Stimulated activated memory B cell treated with anti-CD40 and anti-IgM and Interleukin-4, amounts not matched to agents 10 μg/mL and 1 μg/mL and 100 μg/mL, for 72 hours (primary cell): ENCODE measurements at regions not wholly inside any gene's neighbourhood (a gene's known extent, or its start where the extent isn't known, plus 50 kb on each side); places are given as distances from the start of the nearest gene placed in this dataset.
"Not testable (repeated sequence)": the region's sequence is repeated elsewhere in the genome, so short reads cannot be mapped to it uniquely, and the experiment has no call there.

Experiments
- ATAC-seq: fragments of 150-1000 bp; cut with Tn5 transposase; 2 replicates; pipeline ENCODE4 v1.10.0; 2021
- H3K27ac Mint-ChIP-seq: one replicate; pipeline ENCODE4 v1.8.0; 2022; ENCODE audit warnings: mild to moderate bottlenecking, mixed read lengths
- H3K27me3 Mint-ChIP-seq: one replicate; pipeline ENCODE4 v1.8.0; 2022; ENCODE audit warnings: mixed read lengths
- H3K36me3 Mint-ChIP-seq: one replicate; pipeline ENCODE4 v1.8.0; 2022; ENCODE audit warnings: mixed read lengths
- H3K4me1 Mint-ChIP-seq: one replicate; pipeline ENCODE4 v1.8.0; 2022; ENCODE audit warnings: mixed read lengths
- H3K4me3 Mint-ChIP-seq: one replicate; pipeline ENCODE4 v1.8.0; 2022; ENCODE audit warnings: mild to moderate bottlenecking, moderate library complexity, mixed read lengths
- H3K9me3 Mint-ChIP-seq: one replicate; pipeline ENCODE4 v1.8.0; 2022; ENCODE audit warnings: mixed read lengths

DNA sequence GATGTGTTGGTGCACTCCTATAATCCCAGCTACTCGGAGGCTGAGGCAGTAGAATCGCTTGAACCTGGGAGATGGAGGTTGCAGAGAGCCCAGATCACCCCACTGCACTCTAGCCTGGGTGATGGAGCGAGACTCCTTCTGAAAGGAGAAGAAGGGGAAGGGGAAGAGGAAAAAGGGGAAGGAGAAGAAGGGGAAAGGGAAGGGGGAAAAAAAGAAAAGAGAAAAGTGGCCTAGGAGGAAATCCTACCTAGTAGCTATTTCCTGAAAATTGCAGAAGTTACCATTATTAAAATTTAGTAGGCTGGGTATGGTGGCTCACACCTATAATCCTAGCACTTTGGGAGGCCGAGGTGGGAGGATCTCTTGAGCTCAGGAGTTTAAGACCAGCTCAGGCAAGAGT, 67.4 kb downstream of the ARRDC3 start:
- Mint-ChIP-seq H3K4me3 (no peak overlapping the region), H3K9me3 (no peaks in the 10 kb centered on the region), H3K27me3 (no peaks in the 10 kb centered on the region), H3K27ac (peak overlapping the region; percentile 61), H3K4me1 (peaks cover 52% of the 10 kb centered on the region), H3K36me3 (no peaks in the 10 kb centered on the region)
- no peak for ATAC-seq

DNA sequence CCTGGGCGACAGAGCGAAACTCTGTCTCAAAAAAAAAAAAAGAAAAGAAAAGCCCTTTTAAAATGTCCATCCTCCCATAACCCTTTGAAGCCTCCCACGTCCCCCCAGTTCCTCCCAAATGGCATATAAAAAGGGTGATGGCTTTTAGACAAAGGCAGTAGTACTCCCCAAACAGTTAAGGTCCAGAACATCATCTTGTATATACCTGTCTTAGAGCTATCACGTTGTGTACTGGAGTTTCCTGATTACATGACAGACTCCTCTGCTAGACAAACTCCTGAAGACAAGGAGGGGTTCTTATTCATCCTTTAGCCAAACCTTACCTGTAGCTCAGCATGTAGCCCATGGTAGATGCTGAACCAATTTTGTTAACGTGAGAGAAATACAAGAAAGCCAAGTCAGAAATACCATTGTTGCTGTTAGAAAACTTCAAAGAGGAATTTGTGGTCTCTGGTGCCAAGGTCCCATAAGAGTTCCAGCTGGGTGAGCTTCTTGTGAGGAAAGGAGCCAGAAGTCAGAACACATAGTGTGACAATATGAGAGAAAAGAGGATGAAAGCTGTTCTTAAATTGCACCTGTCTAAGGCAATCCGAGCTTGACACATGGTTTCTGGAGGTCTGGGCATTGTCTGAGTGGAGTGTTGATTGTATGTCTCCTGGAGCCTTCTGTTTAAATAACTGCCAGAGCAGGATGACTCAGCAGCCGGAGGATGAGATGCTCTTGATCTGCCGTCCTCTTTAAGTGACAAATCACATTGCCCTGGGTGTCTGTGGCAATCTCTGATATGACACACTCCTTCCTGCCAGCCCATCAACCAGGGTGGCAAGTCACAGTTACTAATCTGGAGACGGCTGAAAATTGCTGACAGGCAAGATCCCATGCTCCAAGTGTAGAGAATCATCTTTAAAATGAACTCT, 69.1 kb downstream of the ARRDC3 start:
- ATAC-seq: peak; percentile 76
- Mint-ChIP-seq H3K36me3 (no peaks in the 10 kb centered on the region), H3K27ac (peak overlapping the region; percentile 61), H3K9me3 (no peaks in the 10 kb centered on the region), H3K4me3 (peak overlapping the region; percentile 11), H3K27me3 (no peaks in the 10 kb centered on the region), H3K4me1 (peaks cover 54% of the 10 kb centered on the region)

DNA sequence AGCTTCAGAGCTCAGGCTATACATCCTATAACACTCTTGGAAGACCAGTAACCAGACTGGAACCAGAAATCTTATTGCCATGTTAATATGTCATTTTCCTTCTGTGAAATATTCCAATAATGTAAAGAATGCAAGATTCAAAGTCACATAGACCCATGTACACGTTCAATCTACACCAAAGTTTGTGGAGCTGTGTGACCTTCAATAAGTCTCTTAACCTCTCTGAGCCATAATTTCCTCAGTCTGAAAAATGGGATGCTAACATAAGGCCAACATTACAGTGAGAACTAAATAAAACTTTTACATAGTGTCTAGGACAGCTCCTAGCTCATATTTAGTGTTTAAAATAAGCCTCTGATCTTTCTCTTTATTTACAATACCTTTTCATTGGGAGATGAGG, 70.4 kb downstream of the ARRDC3 start:
- no peaks in the 10 kb centered on the region for H3K27me3 Mint-ChIP-seq
- no peaks in the 10 kb centered on the region for H3K9me3 Mint-ChIP-seq
- no peaks in the 10 kb centered on the region for H3K36me3 Mint-ChIP-seq
- peak overlapping the region; percentile 61 for H3K27ac Mint-ChIP-seq
- H3K4me1 Mint-ChIP-seq: peaks cover 54% of the 10 kb centered on the region
- no peak for ATAC-seq
- no peak overlapping the region for H3K4me3 Mint-ChIP-seq

DNA sequence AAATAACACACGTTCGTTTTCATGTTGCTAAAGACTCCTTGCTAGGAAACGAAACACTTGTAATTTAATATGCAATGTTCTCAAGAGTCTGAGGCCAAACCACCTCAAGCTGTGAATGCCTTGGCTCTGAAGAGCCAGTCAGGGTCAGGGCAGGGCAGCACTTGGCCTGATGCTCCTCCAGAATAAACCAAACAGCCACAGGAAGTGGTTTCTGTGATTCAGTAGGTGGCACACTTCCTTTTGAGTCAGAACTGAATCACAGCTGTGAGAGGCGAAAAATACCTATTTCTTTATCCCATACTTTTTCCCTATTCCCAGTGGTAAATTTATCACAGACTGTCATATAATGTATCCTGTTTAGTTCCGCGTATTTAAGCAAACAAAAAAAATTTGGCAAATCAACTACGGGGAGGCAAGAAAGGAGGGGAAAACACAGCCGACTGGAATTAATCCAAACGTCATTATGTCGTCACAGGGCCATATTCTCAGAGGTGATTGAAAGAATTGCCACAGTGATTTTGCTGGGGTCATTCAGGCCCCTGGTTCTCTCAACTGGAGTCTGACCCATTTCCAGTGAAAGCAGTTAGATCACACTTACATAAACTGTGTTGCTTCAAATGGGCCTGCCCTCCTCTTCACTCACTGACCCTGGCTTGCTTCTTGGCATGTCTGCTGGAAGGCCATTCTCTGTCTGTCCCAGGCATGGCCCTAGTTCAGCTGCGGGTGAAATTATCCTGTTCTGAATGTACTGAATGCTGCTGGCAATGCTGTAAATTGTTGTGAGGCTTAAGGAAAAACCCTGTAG, 71.2 kb downstream of the ARRDC3 start:
- peak overlapping the region; percentile 19 for H3K27ac Mint-ChIP-seq
- no peak overlapping the region for H3K4me3 Mint-ChIP-seq
- H3K36me3 Mint-ChIP-seq: no peaks in the 10 kb centered on the region
- H3K4me1 Mint-ChIP-seq: peaks cover 54% of the 10 kb centered on the region
- no peaks in the 10 kb centered on the region for H3K27me3 Mint-ChIP-seq
- no peaks in the 10 kb centered on the region for H3K9me3 Mint-ChIP-seq
- peak; percentile 96 for ATAC-seq

DNA sequence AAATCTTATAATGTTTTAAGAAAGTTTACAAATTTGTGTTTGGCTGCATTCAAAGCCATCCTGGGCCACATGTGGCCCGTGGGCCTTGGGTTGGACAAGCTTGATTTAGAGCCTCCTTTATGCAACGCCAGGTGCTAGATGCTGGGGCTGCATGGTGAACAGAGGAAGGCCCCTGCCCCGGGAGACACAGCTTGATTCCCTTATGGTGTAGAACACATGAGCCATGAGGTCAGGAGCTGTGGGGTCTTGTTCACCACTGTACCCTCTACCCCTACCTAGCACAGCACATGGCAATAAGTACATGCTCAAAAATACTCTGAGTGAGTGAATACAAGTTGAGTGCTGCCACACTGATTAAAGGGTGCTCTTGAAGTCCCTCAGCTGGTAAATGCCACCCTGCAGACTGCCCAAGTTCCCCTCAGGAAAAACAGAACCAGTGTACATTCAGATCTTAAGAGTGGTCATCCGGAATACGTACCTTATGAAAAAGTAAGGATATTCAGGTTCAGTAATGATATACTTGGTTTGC, 71.9 kb downstream of the ARRDC3 start:
- no peaks in the 10 kb centered on the region for H3K9me3 Mint-ChIP-seq
- H3K27me3 Mint-ChIP-seq: no peaks in the 10 kb centered on the region
- H3K4me1 Mint-ChIP-seq: peaks cover 54% of the 10 kb centered on the region
- H3K27ac Mint-ChIP-seq: peak overlapping the region; percentile 19
- no peak overlapping the region for H3K4me3 Mint-ChIP-seq
- no peaks in the 10 kb centered on the region for H3K36me3 Mint-ChIP-seq
- no peak for ATAC-seq

DNA sequence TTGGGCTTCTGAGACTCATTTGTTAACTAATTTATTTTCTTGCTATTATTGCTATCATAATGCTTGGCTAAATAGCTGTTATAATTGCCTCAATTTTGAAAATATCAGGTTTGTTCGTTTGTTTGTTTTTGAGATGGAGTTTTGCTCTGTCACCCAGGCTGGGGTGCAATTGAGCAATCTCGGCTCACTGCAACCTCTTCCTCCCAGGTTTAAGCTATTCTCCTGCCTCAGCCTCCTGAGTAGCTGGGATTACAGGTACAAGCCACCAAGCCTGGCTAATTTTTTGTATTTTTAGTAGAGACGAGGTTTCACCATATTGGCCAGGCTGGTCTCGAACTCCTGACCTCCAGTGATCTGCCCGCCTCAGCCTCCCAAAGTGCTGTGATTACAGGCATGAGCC, 75.0 kb downstream of the ARRDC3 start:
- ATAC-seq, H3K36me3 Mint-ChIP-seq, H3K9me3 Mint-ChIP-seq, H3K27me3 Mint-ChIP-seq, H3K27ac Mint-ChIP-seq, H3K4me3 Mint-ChIP-seq: not testable (repeated sequence)
- H3K4me1 Mint-ChIP-seq: peaks cover 26% of the 10 kb centered on the region

DNA sequence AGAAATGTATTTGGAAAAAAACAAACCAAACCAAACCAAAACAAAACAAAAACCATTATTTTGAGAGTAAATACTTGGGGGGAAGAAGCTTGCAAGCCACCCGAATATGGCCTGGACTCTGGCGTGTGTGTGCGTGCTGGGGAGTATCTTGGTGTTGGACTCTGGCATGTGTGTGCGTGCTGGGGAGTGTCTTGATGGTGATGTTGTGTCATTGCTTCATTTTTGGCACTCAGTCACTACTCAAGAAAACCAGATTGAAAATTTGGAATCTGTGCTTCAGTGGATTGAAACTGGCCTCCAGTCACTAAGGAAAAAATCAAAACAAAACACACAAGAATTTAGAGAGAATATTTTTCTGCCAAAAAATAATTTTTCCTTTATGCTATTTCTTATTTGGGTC, 76.1 kb downstream of the ARRDC3 start:
- Mint-ChIP-seq H3K27ac (no peak overlapping the region), H3K4me3 (no peak overlapping the region), H3K9me3 (no peaks in the 10 kb centered on the region), H3K4me1 (peaks cover 15% of the 10 kb centered on the region), H3K27me3 (no peaks in the 10 kb centered on the region), H3K36me3 (no peaks in the 10 kb centered on the region)
- ATAC-seq: no peak

DNA sequence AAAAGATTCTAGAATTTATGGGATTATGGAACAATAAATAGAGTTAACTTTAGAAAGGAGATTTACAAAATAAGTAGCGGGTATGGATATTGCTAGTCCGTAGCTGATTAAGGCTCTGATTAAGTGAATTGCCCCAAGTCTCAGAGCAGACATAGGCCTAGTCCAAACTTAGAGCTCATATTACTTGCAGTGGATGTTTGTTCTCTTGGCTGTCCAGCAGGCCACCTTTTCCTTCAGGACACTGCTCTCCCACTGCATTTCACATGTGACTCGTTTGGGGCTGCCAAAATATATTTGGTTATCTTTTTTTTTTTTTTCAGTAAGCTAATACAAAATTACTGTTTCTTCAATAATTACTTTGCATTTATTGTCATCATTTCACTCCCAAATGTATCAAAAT, 76.6 kb downstream of the ARRDC3 start:
- Mint-ChIP-seq H3K9me3 (no peaks in the 10 kb centered on the region), H3K27ac (no peak overlapping the region), H3K27me3 (no peaks in the 10 kb centered on the region), H3K36me3 (no peaks in the 10 kb centered on the region), H3K4me1 (peaks cover 10% of the 10 kb centered on the region), H3K4me3 (no peak overlapping the region)
- ATAC-seq: no peak

DNA sequence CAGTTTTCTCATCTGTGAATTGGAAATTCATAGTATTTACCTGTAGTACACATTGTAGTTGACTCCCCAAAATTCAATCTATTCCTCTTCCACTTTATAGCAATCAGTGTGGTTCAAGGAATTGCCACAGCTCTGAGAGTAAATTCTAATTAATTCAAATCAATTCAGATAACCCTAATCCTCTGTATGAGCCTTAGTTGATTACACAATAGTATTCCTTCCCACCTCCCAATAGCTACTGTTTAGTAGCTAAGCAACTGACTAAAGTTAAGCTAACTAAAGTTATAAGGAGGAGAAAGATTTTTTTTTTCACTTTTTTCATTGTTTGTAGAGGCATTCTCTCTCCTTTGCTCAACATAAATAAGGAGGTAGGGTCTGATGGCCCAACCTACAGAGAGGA, 77.5 kb downstream of the ARRDC3 start:
- ATAC-seq: no peak
- Mint-ChIP-seq H3K27ac (no peak overlapping the region), H3K9me3 (no peaks in the 10 kb centered on the region), H3K4me1 (peaks cover 1% of the 10 kb centered on the region), H3K27me3 (no peaks in the 10 kb centered on the region), H3K36me3 (no peaks in the 10 kb centered on the region), H3K4me3 (no peak overlapping the region)

DNA sequence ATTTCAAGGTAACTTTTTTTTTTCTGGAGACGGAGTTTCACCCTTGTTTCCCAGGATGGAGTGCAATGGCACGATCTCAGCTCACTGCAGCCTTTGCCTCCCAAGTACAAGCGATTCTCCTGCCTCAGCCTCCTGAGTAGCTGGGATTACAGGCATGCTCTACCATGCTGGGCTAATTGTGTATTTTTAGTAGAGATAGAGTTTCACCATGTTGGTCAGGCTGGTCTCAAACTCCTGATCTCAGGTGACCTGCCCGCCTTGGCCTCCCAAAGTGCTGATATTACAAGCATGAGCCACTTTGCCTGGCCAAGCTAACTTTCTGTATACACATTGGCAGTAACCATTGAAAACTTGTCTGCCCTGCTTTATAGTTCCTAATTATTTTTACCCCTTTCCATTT, 79.1 kb downstream of the ARRDC3 start:
- H3K9me3 Mint-ChIP-seq, ATAC-seq, H3K27me3 Mint-ChIP-seq, H3K4me3 Mint-ChIP-seq, H3K4me1 Mint-ChIP-seq, H3K36me3 Mint-ChIP-seq, H3K27ac Mint-ChIP-seq: not testable (repeated sequence)

DNA sequence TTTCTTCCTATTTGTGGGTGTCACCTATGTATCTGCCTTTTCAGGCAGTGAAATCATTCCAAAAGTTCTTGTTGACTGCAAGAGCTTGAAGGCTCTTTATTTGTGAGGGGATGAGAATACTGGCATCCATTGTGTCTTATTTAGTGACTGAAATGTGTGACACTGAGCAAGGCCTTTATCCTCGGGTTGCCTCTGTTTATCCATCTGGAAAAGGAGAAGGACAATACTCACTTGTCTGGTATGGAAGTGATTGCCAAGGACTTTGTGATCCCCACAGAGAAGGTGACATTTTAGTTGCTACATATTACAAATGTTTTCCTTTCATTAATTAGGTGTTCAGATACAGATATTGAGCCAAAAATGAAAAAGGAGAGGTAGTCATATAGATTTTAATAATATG, 80.2 kb downstream of the ARRDC3 start:
- no peaks in the 10 kb centered on the region for H3K36me3 Mint-ChIP-seq
- no peak overlapping the region for H3K27ac Mint-ChIP-seq
- no peak for ATAC-seq
- H3K27me3 Mint-ChIP-seq: no peaks in the 10 kb centered on the region
- H3K4me3 Mint-ChIP-seq: no peak overlapping the region
- H3K4me1 Mint-ChIP-seq: no peaks in the 10 kb centered on the region
- no peaks in the 10 kb centered on the region for H3K9me3 Mint-ChIP-seq

DNA sequence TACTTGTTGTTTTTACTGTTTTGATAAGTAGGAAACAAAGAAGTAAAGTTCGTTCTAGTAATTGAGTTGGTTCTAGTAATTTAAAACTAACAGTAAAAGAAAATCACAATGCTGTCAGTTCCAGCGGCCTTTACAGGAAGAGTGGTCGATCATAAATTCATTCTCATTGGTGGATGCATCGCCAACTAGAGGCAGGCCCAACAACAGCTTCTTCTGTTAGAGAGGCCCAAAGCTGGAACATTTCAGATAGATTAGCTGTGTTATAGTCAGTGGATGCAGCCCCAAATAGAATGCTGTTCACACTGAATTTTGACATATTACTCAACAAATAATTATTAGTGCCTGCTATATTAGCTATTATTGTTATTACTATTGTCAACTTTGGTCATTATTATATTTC, 80.8 kb downstream of the ARRDC3 start:
- no peak for ATAC-seq
- H3K4me3 Mint-ChIP-seq: no peak overlapping the region
- no peaks in the 10 kb centered on the region for H3K4me1 Mint-ChIP-seq
- no peaks in the 10 kb centered on the region for H3K27me3 Mint-ChIP-seq
- H3K36me3 Mint-ChIP-seq: no peaks in the 10 kb centered on the region
- no peak overlapping the region for H3K27ac Mint-ChIP-seq
- no peaks in the 10 kb centered on the region for H3K9me3 Mint-ChIP-seq

DNA sequence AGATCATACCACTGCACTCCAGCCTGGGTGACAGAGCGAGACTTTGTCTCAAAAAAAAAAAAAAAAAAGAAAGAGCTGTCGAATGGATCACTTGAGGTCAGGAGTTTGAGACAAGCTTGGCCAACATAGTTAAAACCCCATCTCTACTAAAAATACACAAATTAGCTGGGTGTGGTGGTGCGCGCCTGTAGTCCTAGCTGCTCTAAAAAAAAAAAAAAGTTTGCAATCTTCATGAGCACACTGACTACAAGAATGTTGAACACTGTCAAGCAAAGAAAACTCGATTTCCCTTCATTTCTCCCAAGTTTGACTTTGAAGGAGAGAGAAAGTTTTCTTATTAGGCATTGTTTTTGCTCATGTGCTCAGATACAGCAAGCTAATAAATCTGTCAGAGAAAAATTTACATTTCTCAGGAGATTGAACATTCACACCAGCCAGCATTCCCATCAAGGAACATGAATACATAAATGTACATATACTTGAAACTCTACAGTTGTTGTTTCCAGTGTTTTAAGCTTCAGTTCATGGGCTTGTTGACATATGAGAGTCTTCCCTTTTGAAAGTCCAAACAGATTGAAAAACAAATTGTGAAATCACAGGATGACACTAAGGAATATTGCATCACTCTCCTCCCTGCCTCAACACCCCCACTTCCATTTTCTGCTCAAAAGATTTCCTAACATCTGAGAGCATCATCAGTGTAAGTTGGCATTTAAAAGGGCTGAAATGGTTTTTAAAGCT, 81.8 kb downstream of the ARRDC3 start:
- Mint-ChIP-seq H3K4me1 (no peaks in the 10 kb centered on the region), H3K4me3 (no peak overlapping the region), H3K27ac (no peak overlapping the region), H3K9me3 (no peaks in the 10 kb centered on the region), H3K36me3 (no peaks in the 10 kb centered on the region), H3K27me3 (no peaks in the 10 kb centered on the region)
- no peak for ATAC-seq

DNA sequence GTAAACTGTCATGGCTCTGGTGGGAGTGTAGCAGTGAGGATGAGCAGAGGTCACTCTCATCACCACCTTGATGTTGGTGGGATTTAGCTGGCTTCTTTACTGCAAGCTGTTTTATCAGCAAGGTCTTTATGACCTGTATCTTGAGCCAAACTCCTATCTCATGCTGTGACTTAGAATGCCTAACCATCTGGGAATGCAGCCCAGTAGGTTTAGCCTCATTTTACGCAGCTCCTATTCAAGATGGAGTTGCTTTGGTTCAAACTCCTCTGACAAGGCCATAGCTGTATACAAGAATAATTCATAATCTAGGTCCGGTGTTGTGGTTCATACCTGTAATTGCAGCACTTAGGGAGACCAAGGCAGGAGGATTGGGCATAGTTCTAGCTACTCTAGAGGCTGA, 85.1 kb downstream of the ARRDC3 start:
- Mint-ChIP-seq H3K4me1 (no peaks in the 10 kb centered on the region), H3K36me3 (no peaks in the 10 kb centered on the region), H3K4me3 (no peak overlapping the region), H3K9me3 (no peaks in the 10 kb centered on the region), H3K27me3 (no peaks in the 10 kb centered on the region), H3K27ac (no peak overlapping the region)
- no peak for ATAC-seq

DNA sequence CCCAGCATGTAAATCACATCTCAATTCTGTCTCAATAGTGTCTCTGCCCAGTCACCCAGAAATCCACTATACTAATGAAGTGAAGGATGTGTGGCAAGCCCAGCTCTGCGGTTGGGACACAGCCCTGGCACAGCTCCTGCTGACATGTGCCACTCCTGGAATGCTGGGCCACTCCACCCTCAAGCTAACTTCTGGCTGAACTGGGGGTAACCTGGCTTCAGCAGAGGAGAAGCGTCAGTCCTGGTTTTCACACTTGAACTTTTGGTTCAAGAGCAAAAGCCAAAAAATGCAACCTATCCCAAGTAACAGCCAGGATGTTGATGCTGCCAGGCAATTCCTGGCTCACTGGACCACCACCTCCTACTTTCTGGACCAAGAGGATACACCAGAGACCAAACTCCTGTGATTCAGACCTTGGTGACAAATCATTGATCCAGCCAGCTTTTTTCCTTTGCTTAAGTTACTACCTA, 86.4 kb downstream of the ARRDC3 start:
- H3K9me3 Mint-ChIP-seq: no peaks in the 10 kb centered on the region
- no peaks in the 10 kb centered on the region for H3K27me3 Mint-ChIP-seq
- no peaks in the 10 kb centered on the region for H3K4me1 Mint-ChIP-seq
- no peak overlapping the region for H3K27ac Mint-ChIP-seq
- no peak for ATAC-seq
- no peak overlapping the region for H3K4me3 Mint-ChIP-seq
- H3K36me3 Mint-ChIP-seq: no peaks in the 10 kb centered on the region
